DND-41 (cell line): ENCODE measurements at regions not wholly inside any gene's neighbourhood (a gene's known extent, or its start where the extent isn't known, plus 50 kb on each side); places are given as distances from the start of the nearest gene placed in this dataset.

Experiments
- CTCF ChIP-seq: IDR thresholded peaks from 2 replicates; pipeline ENCODE4 v1.5.1; 2012; ENCODE audit warnings: borderline replicate concordance, low read length, moderate library complexity, mild to moderate bottlenecking; ENCODE audit not compliant: poor library complexity, severe bottlenecking; ENCODE audit errors: extremely low read depth
- EZH2 ChIP-seq: IDR thresholded peaks from 3 replicates; pipeline ENCODE4 v1.6.1; 2012; ENCODE audit warnings: borderline replicate concordance, low read depth, mild to moderate bottlenecking, moderate library complexity, low read length, inconsistent platforms; ENCODE audit not compliant: severe bottlenecking

- TF ChIP-seq CTCF (no peak), EZH2 (no peak)
These were observed 965.9 kb downstream of the FSTL5 start for GRCh38 chr4:161197912-161198311.
